Left lung (tissue), 4 donors: ENCODE measurements at regions not wholly inside any gene's neighbourhood (a gene's known extent, or its start where the extent isn't known, plus 50 kb on each side); places are given as distances from the start of the nearest gene placed in this dataset.

ENCODE experiments used
- ATAC-seq: fragments of 200-7000 bp; cut with Tn5 transposase; one replicate; pipeline ENCODE4 v1.9.1; 2020; ENCODE audit warnings: moderate library complexity
- DNase-seq, 4 donors: peaks; one replicate each; pipeline ENCODE4 v3.0.0-alpha.2; 2013 to 2020
- H3K27ac ChIP-seq, 2 donors: fragments of 200-600 bp; sonication (generic) in 1 of 2; one replicate each; pipeline versions ENCODE4 v1.5.0 to v1.8.0; 2020 to 2021
- H3K27me3 ChIP-seq, 2 donors: fragments of 200-600 bp; sonication (generic) in 1 of 2; one replicate each; pipeline versions ENCODE4 v1.5.0 to v1.8.0; 2020 to 2021
- H3K36me3 ChIP-seq, 2 donors: fragments of 200-600 bp; sonication (generic) in 1 of 2; one replicate each; pipeline versions ENCODE4 v1.5.0 to v1.8.0; 2020 to 2021
- H3K4me1 ChIP-seq, 2 donors: fragments of 200-600 bp; one replicate each; pipeline ENCODE4 v1.8.0; 2021
- H3K4me3 ChIP-seq, 2 donors: fragments of 200-600 bp; sonication (generic) in 1 of 2; one replicate each; pipeline versions ENCODE4 v1.5.0 to v1.8.0; 2020 to 2021; ENCODE audit warnings: mild to moderate bottlenecking in 1 of 2
- H3K9me3 ChIP-seq, 2 donors: fragments of 200-600 bp; sonication (generic) in 1 of 2; one replicate each; pipeline versions ENCODE4 v1.5.0 to v1.8.0; 2020 to 2021
- intact Hi-C, 2 donors: fragments of 100-400 bp; cut with DNase I; formaldehyde crosslinking; loops; one replicate each; pipeline versions ENCODE4 v1.11.2 to v1.14.2; 2022
- TF ChIP-seq, protein P1 (sequence below), 2 donors: fragments of 200-600 bp; sonication (generic) in 1 of 2; IDR thresholded peaks; one replicate each; pipeline versions ENCODE4 v1.5.0 to v1.8.0; 2021; ENCODE audit warnings: antibody characterized with exemption in 2 of 2
- donor health status: DM: no; HTN: yes; CAD: no.
- donor health status: DM: no; HTN: no; CAD: no.

DNA sequence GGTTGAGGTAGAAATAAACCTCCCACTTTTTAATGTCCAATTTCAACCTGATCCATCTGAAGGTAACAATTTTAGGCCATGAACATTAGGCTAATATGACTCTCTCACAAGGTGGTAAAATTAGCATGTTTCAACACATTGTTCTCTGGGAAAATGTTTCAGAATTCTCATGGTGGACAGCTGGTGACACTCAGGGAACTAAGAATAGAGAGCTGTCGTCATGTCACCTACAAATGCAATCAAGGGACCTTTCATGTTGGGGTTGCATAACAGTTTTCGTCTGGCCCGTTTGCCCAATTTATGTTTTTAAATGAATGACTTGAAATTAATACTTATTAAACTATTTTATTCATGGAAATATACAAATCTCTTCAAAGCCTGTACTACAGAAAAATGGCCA lies 180.7 kb upstream of the PRICKLE1 start:
- Histone ChIP-seq H3K27me3 (no peaks in the 10 kb centered on the region), H3K27ac (no peak overlapping the region), H3K9me3 (peaks cover 0 to 7% of the 10 kb centered on the region in 2 donors), H3K4me3 (no peak overlapping the region), H3K36me3 (no peaks in the 10 kb centered on the region), H3K4me1 (no peaks in the 10 kb centered on the region)
- intact Hi-C loops: no loop called here
- no peak for DNase-seq
- no peak for ATAC-seq
- TF ChIP-seq, protein P1, sequence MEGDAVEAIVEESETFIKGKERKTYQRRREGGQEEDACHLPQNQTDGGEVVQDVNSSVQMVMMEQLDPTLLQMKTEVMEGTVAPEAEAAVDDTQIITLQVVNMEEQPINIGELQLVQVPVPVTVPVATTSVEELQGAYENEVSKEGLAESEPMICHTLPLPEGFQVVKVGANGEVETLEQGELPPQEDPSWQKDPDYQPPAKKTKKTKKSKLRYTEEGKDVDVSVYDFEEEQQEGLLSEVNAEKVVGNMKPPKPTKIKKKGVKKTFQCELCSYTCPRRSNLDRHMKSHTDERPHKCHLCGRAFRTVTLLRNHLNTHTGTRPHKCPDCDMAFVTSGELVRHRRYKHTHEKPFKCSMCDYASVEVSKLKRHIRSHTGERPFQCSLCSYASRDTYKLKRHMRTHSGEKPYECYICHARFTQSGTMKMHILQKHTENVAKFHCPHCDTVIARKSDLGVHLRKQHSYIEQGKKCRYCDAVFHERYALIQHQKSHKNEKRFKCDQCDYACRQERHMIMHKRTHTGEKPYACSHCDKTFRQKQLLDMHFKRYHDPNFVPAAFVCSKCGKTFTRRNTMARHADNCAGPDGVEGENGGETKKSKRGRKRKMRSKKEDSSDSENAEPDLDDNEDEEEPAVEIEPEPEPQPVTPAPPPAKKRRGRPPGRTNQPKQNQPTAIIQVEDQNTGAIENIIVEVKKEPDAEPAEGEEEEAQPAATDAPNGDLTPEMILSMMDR (IDR thresholded peaks at IDR 0.05): no peak

- Histone ChIP-seq H3K4me3 (no peak overlapping the region), H3K4me1 (no peaks in the 10 kb centered on the region), H3K36me3 (no peaks in the 10 kb centered on the region), H3K9me3 (peaks cover 0 to 7% of the 10 kb centered on the region in 2 donors), H3K27ac (no peak overlapping the region), H3K27me3 (no peaks in the 10 kb centered on the region)
- intact Hi-C loops: no loop called here
- TF ChIP-seq, protein P1 (IDR thresholded peaks at IDR 0.05): no peak
- ATAC-seq: no peak
- no peak for DNase-seq
These were observed 179.9 kb upstream of the PRICKLE1 start for GRCh38 chr12:42769455-42769854.

GRCh38 chr12:42767998-42768397 lies 178.5 kb upstream of the PRICKLE1 start:
- TF ChIP-seq, protein P1 (IDR thresholded peaks at IDR 0.05): no peak
- Histone ChIP-seq H3K4me3 (no peak overlapping the region), H3K9me3 (peaks cover 0 to 7% of the 10 kb centered on the region in 2 donors), H3K36me3 (no peaks in the 10 kb centered on the region), H3K4me1 (no peaks in the 10 kb centered on the region), H3K27ac (no peak overlapping the region), H3K27me3 (no peaks in the 10 kb centered on the region)
- DNase-seq (no peak), ATAC-seq (no peak)
- intact Hi-C loops: no loop called here

DNA sequence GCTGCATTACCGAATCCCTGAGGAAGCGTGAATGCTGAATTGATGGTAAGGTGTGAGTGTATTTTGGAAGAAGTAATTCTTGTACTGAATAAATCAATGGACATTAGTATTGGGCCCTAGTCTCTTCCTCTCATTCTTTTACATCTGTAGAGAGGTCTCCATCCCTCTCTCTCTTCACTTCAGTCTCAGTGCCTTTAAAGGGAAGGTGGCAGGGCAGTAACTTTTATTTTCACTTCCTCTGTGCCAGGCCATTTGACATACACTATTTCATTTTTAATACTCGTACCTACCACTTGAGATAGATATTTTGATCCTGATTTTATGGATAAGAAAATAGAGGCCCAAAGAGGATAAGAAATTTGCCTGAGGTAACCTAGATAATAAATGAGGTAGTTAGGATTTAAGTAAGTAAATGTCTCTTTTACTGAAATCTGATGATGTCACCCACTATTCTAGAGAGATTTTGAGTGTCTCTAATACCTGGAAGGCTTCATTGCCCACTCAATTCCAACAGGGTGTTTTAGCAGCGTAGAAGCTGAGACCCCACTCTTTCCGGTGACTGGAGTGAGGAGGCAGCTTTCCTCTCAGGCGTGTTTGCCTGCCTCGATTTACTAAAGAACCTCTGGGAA lies 177.9 kb upstream of the PRICKLE1 start:
- peaks cover 0 to 7% of the 10 kb centered on the region in 2 donors for H3K9me3 ChIP-seq
- no peak overlapping the region for H3K27ac ChIP-seq
- H3K27me3 ChIP-seq: no peaks in the 10 kb centered on the region
- TF ChIP-seq, protein P1 (IDR thresholded peaks at IDR 0.05): no peak
- no peaks in the 10 kb centered on the region for H3K36me3 ChIP-seq
- DNase-seq (no peak), ATAC-seq (no peak)
- H3K4me3 ChIP-seq: no peak overlapping the region
- intact Hi-C loops: no loop called here
- H3K4me1 ChIP-seq: no peaks in the 10 kb centered on the region

DNA sequence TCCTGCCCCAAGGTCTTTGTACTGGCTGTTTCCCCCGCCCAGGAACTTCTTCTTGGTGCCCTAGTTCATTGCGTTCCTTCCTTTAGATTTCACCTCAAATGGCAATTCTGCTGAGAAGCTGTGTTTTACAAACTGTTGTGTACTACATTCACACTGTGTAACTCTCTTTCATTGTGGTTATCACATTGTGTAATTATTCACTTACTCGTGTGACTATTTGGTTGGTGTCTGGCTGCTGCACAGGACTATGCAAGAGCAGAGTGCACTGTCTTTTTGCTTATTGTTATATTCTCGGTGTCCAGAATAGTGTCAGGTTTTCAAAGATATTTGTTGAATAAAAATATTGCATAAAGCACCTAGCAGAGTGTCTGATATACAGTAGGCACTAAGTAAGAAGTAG lies 177.2 kb upstream of the PRICKLE1 start:
- H3K27ac ChIP-seq: no peak overlapping the region
- TF ChIP-seq, protein P1 (IDR thresholded peaks at IDR 0.05): no peak
- H3K4me3 ChIP-seq: no peak overlapping the region
- intact Hi-C loops: no loop called here
- no peaks in the 10 kb centered on the region for H3K36me3 ChIP-seq
- H3K27me3 ChIP-seq: no peaks in the 10 kb centered on the region
- H3K4me1 ChIP-seq: no peaks in the 10 kb centered on the region
- DNase-seq: no peak
- no peak for ATAC-seq
- H3K9me3 ChIP-seq: peaks cover 0 to 1% of the 10 kb centered on the region in 2 donors
